ENCODE measurements at regions not wholly inside any gene's neighbourhood (a gene's known extent, or its start where the extent isn't known, plus 50 kb on each side); places are given as distances from the start of the nearest gene placed in this dataset.

DNA sequence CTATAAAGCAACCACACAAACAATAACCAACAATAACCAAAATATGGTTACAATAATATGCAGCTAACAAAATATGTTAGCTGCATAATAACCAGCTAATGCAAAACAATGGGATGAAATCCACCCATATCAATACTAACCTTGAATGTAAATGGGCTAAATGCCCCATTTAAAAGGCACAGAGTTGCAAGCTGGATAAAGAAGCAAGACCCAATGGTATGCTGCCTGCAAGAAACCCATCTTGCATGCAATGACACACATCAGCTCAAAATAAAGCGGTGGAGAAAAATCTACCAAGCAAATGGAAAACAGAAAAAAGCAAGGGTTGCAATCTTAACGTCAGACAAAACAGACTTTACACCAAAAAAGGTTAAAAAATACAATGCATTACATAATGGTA, 316.5 kb upstream of the NR5A2 start:
- TF ChIP-seq, protein P1, sequence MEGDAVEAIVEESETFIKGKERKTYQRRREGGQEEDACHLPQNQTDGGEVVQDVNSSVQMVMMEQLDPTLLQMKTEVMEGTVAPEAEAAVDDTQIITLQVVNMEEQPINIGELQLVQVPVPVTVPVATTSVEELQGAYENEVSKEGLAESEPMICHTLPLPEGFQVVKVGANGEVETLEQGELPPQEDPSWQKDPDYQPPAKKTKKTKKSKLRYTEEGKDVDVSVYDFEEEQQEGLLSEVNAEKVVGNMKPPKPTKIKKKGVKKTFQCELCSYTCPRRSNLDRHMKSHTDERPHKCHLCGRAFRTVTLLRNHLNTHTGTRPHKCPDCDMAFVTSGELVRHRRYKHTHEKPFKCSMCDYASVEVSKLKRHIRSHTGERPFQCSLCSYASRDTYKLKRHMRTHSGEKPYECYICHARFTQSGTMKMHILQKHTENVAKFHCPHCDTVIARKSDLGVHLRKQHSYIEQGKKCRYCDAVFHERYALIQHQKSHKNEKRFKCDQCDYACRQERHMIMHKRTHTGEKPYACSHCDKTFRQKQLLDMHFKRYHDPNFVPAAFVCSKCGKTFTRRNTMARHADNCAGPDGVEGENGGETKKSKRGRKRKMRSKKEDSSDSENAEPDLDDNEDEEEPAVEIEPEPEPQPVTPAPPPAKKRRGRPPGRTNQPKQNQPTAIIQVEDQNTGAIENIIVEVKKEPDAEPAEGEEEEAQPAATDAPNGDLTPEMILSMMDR (conservative IDR thresholded peaks at IDR 0.05; ENCODE audit: low read length), result no peak
- DNase-seq (ENCODE audit: low read depth), result no peak
- no peak overlapping the region for H3K4me3 ChIP-seq (ENCODE audit: low read length)

DNA sequence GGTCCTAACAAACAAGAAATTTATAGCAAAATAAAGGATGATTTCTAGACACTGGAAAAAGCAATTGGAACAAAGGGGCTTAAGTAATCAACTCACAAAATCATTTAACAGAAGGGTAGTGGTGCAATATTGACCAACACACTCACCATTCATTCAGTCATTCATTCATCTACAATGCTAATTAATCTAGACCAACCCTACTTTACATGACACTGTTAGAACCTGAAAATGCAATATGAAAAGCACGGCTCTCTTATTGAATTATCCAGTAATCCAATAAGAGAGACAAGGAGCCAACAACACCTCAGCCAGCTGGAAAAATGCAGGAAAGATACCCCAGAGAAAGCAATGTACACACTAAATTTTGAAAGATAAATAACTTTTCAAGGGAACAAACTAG, 310.8 kb upstream of the NR5A2 start:
- H3K4me3 ChIP-seq (ENCODE audit: low read length), result no peak overlapping the region
- no peak for DNase-seq (ENCODE audit: low read depth)
- TF ChIP-seq, protein P1 (conservative IDR thresholded peaks at IDR 0.05; ENCODE audit: low read length), result no peak

DNA sequence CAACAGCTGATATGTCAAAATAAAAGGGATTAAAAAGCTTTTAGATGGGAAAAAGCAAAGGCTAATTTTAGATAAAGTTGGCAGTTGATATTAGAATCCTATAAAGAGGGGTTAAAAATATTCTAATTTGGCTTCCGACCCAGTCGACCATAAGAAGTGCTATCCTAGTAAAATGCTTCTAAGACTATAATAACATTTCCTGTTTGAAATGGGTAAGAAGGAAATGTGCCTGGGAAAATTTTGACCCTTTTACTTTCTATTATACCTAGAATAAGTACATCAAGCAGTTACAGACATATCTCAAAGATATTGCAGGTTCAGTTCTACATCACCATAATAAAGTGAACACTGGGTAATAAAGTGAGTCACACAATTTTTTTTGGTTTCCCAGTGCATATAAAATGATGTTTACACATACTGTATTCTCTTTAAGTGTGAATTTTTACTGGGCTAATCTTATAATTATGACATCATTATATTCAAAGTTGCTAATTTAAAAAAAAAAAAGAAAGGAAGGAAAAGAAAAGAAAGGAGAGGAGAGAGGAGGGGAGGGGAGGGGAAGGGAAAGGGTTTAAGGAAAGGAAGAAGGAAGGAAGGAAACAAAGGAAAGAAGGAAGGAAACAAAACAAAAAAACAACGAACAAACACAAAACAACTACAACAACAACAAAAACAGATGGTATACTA, 308.2 kb upstream of the NR5A2 start:
- no peak for DNase-seq (ENCODE audit: low read depth)
- TF ChIP-seq, protein P1 (conservative IDR thresholded peaks at IDR 0.05; ENCODE audit: low read length), result no peak

DNA sequence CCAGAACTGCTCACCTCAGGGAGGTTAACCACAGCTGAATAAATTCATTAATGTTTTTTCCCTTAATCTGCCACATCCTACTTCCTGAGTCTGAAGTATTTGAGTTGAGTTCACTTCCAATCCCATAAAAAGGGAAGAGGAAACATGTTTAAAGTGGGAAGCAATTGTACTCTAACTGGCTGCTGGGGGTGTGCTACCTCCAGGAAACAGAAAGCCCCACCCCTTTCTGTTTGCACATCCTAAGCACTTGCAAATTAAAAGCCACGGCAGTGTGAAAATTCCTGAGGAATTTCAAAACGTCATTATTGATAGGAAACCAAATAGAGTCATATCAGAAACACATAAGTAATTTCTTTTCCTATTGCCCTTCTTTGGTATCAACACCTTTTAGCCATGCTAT, 307.0 kb upstream of the NR5A2 start:
- H3K4me3 ChIP-seq (ENCODE audit: low read length), result no peak overlapping the region
- no peak for DNase-seq (ENCODE audit: low read depth)
- TF ChIP-seq, protein P1 (conservative IDR thresholded peaks at IDR 0.05; ENCODE audit: low read length), result no peak

More for the DNA sequence above, 308.2 kb upstream of the NR5A2 start:
- H3K4me3 ChIP-seq (ENCODE audit: low read length), result no peak overlapping the region

DNA sequence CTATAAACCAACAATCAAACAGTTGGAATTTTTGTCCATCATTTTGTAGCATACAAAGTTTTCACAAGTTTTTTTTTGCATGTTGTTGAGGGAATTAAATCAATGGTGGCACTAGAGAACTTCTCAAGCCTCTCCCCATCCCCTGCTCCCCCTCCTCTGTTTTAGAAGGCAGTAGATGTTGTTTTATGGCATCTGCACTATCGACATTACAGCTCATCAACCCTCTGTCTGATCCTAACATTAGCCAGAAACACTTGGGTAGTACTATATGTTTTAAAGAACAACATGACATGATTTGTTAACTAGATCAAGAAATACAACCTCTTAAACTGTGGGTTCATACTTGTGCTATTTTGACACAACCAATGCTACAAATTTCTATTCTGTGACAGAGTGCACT, 306.5 kb upstream of the NR5A2 start:
- DNase-seq (ENCODE audit: low read depth), result no peak
- H3K4me3 ChIP-seq (ENCODE audit: low read length), result no peak overlapping the region
- TF ChIP-seq, protein P1 (conservative IDR thresholded peaks at IDR 0.05; ENCODE audit: low read length), result no peak

DNA sequence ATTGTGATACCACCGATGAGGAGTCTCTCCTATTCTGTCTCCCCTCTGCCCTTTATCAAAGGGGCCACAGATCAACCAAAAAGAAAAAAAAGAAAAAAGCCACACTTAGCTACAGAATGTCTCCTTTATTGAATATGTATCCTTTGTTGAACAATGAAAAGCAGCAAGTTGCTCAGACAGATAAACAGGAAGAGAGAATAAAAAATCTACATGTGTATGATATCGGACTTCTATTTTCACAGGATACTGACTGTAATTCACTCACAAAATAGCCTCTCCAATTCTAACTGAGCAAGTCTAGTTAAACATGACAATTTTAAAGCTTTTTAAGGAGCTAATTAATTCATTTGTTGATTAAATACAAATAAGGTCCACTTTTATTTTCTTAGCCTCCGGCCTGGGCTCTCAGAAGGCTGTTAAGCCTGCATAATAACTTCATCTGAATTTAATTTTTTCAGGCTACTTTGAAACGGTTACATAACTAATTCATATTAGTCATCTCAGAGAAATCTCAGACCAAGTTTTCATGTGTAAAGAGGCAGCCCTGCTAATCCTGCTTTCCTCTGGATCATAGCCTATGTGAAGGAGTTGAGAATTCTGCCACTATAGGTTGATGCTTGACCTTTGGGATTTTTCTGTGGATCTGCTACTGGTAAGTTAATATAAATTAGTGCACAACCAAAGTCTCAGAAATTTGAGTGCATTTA, 304.1 kb upstream of the NR5A2 start:
- peak; percentile 52 for DNase-seq (ENCODE audit: low read depth)

More for the DNA sequence above, 304.1 kb upstream of the NR5A2 start:
- H3K4me3 ChIP-seq (ENCODE audit: low read length), result no peak overlapping the region
- TF ChIP-seq, protein P1 (conservative IDR thresholded peaks at IDR 0.05; ENCODE audit: low read length), result no peak

All from AG10803 (cell line).